Right lobe of liver (tissue), 4 donors: ENCODE measurements at regions not wholly inside any gene's neighbourhood (a gene's known extent, or its start where the extent isn't known, plus 50 kb on each side); places are given as distances from the start of the nearest gene placed in this dataset.

Experiments used
- POLR2A ChIP-seq: fragments of 450-650 bp; IDR thresholded peaks from one replicate; pipeline ENCODE4 v1.6.1; 2017; ENCODE audit warnings: antibody characterized with exemption, mild to moderate bottlenecking
- TF ChIP-seq, protein P1 (sequence below), 4 donors: fragments of 200-600 bp in 3 of 4; fragments of 450-650 bp in 1 of 4; IDR thresholded peaks; one replicate each; pipeline versions ENCODE4 v1.5.1 to v1.8.0; 2016 to 2022; ENCODE audit warnings: antibody characterized with exemption in 4 of 4, mild to moderate bottlenecking in 2 of 4
- donor health status: DM: no; HTN: no; CAD: no.
- donor health status: DM: no; HTN: no; CAD: no.
- donor health status: DM: no; HTN: yes; CAD: no.

DNA sequence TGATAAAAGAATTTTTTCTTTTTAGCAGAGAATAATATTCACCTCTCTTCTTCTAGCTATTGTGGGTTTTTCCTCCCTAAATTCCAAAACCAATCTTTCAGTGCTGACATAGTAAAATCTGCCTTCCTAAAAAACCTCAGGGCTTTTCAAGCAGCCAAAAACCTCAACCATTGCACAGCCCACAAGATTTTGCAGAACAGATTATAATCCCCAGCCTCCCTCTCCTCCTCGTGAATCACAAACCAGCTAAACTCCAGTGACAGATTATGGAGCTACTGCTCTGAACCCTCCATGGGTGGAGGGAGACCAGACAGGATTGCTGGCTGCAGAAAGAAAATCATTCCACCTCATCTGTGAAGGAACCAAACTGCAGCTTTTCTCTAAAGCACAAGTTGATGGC is 341.6 kb downstream of the SOX9 start:
- TF ChIP-seq, protein P1, sequence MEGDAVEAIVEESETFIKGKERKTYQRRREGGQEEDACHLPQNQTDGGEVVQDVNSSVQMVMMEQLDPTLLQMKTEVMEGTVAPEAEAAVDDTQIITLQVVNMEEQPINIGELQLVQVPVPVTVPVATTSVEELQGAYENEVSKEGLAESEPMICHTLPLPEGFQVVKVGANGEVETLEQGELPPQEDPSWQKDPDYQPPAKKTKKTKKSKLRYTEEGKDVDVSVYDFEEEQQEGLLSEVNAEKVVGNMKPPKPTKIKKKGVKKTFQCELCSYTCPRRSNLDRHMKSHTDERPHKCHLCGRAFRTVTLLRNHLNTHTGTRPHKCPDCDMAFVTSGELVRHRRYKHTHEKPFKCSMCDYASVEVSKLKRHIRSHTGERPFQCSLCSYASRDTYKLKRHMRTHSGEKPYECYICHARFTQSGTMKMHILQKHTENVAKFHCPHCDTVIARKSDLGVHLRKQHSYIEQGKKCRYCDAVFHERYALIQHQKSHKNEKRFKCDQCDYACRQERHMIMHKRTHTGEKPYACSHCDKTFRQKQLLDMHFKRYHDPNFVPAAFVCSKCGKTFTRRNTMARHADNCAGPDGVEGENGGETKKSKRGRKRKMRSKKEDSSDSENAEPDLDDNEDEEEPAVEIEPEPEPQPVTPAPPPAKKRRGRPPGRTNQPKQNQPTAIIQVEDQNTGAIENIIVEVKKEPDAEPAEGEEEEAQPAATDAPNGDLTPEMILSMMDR (IDR thresholded peaks at IDR 0.05), result no peak
- no peak for TF ChIP-seq POLR2A
